SK-N-MC (cell line): ENCODE measurements at regions not wholly inside any gene's neighbourhood (a gene's known extent, or its start where the extent isn't known, plus 50 kb on each side); places are given as distances from the start of the nearest gene placed in this dataset.

ENCODE experiments used
- EZH2 ChIP-seq: fragments of 200-600 bp; sonication (generic); IDR thresholded peaks from one replicate; pipeline ENCODE4 v1.6.1; 2017; ENCODE audit warnings: antibody characterized with exemption
- FOXP2 ChIP-seq: optimal IDR thresholded peaks from 2 replicates; pipeline ENCODE3; 2011; ENCODE audit warnings: mild to moderate bottlenecking, moderate library complexity; ENCODE audit not compliant: insufficient read depth; ENCODE audit errors: extremely low read length, control extremely low read depth
- POLR2AphosphoS5 ChIP-seq: IDR thresholded peaks from 2 replicates; pipeline ENCODE4 v1.6.1; 2012; ENCODE audit warnings: mild to moderate bottlenecking, low read depth, low read length, borderline replicate concordance

GRCh38 chr1:242811092-242811840 lies 286.8 kb upstream of the PLD5 start:
- no peak for TF ChIP-seq POLR2AphosphoS5
- TF ChIP-seq FOXP2 = no peak
- TF ChIP-seq EZH2 = no peak
